ENCODE measurements at regions not wholly inside any gene's neighbourhood (a gene's known extent, or its start where the extent isn't known, plus 50 kb on each side); places are given as distances from the start of the nearest gene placed in this dataset.

DNA sequence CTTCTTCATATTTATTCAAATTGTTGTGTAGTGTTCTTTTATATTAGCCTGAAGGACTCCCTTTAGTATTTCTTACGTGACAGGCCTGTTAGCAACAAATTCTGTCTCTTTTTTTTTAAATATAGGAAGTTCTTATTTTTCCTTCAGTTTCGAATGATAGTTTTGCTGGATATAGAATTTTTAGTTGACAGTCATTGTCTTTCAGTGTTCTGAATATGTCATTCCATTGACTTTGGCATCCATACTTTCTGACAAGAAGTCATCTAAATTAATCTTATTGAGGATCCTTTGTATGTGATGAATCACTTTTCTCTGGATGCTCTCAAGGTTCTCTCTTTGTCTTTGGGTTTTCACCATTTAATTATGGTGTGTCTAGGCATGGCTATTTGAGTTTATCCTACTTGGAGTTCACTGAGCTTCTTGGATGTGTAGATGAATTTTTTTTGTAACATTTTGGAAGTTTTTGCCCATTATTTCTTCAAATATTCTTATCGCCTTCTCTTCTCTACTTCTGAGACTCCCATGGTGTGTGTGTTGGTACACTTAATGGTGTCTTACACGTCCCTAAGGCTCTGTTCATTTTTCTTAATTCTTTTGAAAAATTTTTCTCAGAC, 82.5 kb upstream of the GTSF1L start:
- Histone ChIP-seq H3K9me3 (peaks cover 14 to 26% (median 18%) of the 10 kb centered on the region in 4 donors), H3K27me3 (no peaks in the 10 kb centered on the region), H3K4me1 (no peaks in the 10 kb centered on the region), H3K36me3 (no peaks in the 10 kb centered on the region), H3K27ac (no peak overlapping the region), H3K4me3 (no peak overlapping the region)
- WGBS, 2 donors: 77 to 80% methylated on average over 4 of the region's 4 CpGs
- DNase-seq: no peak
- TF ChIP-seq, protein P1, sequence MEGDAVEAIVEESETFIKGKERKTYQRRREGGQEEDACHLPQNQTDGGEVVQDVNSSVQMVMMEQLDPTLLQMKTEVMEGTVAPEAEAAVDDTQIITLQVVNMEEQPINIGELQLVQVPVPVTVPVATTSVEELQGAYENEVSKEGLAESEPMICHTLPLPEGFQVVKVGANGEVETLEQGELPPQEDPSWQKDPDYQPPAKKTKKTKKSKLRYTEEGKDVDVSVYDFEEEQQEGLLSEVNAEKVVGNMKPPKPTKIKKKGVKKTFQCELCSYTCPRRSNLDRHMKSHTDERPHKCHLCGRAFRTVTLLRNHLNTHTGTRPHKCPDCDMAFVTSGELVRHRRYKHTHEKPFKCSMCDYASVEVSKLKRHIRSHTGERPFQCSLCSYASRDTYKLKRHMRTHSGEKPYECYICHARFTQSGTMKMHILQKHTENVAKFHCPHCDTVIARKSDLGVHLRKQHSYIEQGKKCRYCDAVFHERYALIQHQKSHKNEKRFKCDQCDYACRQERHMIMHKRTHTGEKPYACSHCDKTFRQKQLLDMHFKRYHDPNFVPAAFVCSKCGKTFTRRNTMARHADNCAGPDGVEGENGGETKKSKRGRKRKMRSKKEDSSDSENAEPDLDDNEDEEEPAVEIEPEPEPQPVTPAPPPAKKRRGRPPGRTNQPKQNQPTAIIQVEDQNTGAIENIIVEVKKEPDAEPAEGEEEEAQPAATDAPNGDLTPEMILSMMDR (IDR thresholded peaks at IDR 0.05): no peak
- no peak for TF ChIP-seq POLR2A (IDR thresholded peaks at IDR 0.05)
- TF ChIP-seq POLR2AphosphoS5 (IDR thresholded peaks at IDR 0.05): no peak
- no peak for ATAC-seq (ENCODE audit: low FRiP score in 2 of 2)

DNA sequence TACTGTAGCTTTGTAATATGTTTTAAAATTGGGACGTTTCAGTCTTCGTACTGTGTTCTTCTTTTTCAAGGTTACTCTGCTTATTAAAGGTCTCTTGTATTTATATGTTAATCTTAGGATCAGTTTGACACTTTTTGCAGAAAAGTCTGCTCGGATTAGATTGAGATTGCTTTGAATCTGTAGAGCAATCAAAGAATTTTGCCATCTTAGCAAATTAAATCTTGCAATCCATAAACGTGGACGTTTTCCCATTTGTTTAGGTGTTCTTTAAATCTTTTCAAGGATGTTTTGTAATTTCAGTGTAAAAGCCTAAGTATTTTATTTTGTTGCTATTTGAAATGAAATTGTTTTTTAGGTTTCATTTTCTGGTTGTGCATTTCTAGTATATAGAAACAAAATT, 78.0 kb upstream of the GTSF1L start:
- Histone ChIP-seq H3K4me3 (no peak overlapping the region), H3K4me1 (no peaks in the 10 kb centered on the region), H3K27me3 (no peaks in the 10 kb centered on the region), H3K9me3 (peaks cover 14 to 24% (median 19%) of the 10 kb centered on the region in 4 donors), H3K36me3 (no peaks in the 10 kb centered on the region), H3K27ac (no peak overlapping the region)
- TF ChIP-seq, protein P1 (IDR thresholded peaks at IDR 0.05): no peak
- TF ChIP-seq POLR2A (IDR thresholded peaks at IDR 0.05) (no peak), EP300 (IDR thresholded peaks at IDR 0.05) (no peak), POLR2AphosphoS5 (IDR thresholded peaks at IDR 0.05) (no peak)
- DNase-seq: no peak
- ATAC-seq (ENCODE audit: low FRiP score in 2 of 2): no peak
- 62 to 64% methylated on average over 5 of the region's 5 CpGs for WGBS, 2 donors

DNA sequence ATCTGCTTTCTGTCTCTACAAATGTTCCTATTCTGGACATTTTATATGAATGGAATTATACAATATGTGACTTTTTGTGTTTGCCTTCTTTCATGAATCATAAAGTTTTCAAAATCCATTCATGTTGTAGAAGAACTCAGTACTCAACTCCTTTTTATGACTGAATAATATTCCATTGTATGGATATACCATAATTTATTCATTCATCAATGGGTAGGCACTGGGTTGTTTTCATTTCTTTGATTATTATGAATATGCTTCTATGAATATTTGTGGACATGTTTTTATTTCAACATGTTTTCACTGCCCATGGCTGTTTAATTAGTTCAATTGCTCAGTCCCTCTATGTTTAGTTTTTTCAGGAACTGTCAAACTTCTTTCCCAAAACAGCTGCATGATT, 76.5 kb upstream of the GTSF1L start:
- Histone ChIP-seq H3K27me3 (no peaks in the 10 kb centered on the region), H3K4me3 (no peak overlapping the region), H3K4me1 (no peaks in the 10 kb centered on the region), H3K27ac (no peak overlapping the region), H3K9me3 (peaks cover 4 to 16% (median 9%) of the 10 kb centered on the region in 4 donors), H3K36me3 (no peaks in the 10 kb centered on the region)
- DNase-seq: no peak
- TF ChIP-seq EP300 (IDR thresholded peaks at IDR 0.05): no peak
- no peak for TF ChIP-seq POLR2AphosphoS5 (IDR thresholded peaks at IDR 0.05)
- TF ChIP-seq POLR2A (IDR thresholded peaks at IDR 0.05): no peak
- no peak for ATAC-seq (ENCODE audit: low FRiP score in 2 of 2)

DNA sequence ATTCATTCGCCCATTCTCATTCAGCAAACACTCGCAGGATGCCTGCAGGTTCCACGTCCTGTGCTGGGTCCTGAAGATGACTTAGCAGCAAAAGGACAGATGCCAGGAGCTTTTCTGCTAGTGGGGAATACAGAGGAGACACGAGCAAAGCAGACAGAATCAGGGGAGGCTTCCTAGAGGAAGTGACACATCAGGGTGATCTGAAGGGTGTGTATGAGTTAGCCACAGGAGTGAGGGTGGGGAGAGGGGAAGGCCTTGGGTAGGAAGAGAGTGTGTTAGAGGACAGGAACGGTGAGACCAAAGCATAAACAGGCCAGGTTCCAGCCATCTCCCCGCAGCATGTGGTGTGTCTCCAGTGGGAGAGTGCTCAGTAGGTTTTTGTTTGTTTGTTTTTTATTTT, 73.4 kb upstream of the GTSF1L start:
- TF ChIP-seq POLR2AphosphoS5 (IDR thresholded peaks at IDR 0.05) (no peak), EP300 (IDR thresholded peaks at IDR 0.05) (no peak), POLR2A (IDR thresholded peaks at IDR 0.05) (no peak)
- TF ChIP-seq, protein P1 (IDR thresholded peaks at IDR 0.05): no peak
- Histone ChIP-seq H3K27ac (no peak overlapping the region), H3K36me3 (no peaks in the 10 kb centered on the region), H3K27me3 (no peaks in the 10 kb centered on the region), H3K9me3 (peaks cover 4 to 16% (median 8%) of the 10 kb centered on the region in 4 donors), H3K4me3 (no peak overlapping the region), H3K4me1 (no peaks in the 10 kb centered on the region)
- WGBS, 2 donors: 75% methylated on average over 6 of the region's 6 CpGs
- ATAC-seq (ENCODE audit: low FRiP score in 2 of 2): no peak
- DNase-seq: no peak

DNA sequence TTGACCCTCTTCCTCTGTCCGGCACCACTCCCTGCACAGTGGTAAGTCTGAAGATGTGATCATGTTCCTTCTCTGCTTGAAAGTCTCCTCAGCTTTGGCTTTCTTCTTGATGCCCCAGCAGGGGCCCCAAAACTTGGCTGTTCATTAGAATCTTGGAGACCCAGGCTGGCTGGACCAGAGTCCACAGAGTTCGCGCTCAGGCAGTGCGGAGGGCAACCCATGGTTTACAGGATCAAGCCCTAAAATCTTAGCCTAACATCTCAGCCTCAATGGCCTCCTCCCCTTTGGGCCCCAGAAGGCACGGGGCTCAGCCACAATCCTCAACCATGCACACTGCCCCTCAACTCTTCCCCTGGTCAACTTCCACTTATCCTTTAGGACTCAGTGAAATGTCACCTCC, 72.9 kb upstream of the GTSF1L start:
- ATAC-seq (ENCODE audit: low FRiP score in 2 of 2) (no peak), DNase-seq (no peak)
- Histone ChIP-seq H3K27ac (no peak overlapping the region), H3K4me1 (no peaks in the 10 kb centered on the region), H3K9me3 (peaks cover 4 to 14% (median 7%) of the 10 kb centered on the region in 4 donors), H3K4me3 (no peak overlapping the region), H3K27me3 (no peaks in the 10 kb centered on the region), H3K36me3 (no peaks in the 10 kb centered on the region)
- TF ChIP-seq EP300 (IDR thresholded peaks at IDR 0.05): no peak
- no peak for TF ChIP-seq POLR2AphosphoS5 (IDR thresholded peaks at IDR 0.05)
- no peak for TF ChIP-seq POLR2A (IDR thresholded peaks at IDR 0.05)
- TF ChIP-seq, protein P1 (IDR thresholded peaks at IDR 0.05): no peak
- WGBS, 2 donors: 82 to 87% methylated on average over 5 of the region's 5 CpGs

All from upper lobe of left lung (tissue), 6 donors.